ELR (cell line): ENCODE measurements at regions not wholly inside any gene's neighbourhood (a gene's known extent, or its start where the extent isn't known, plus 50 kb on each side); places are given as distances from the start of the nearest gene placed in this dataset.

ENCODE experiments used
- DNase-seq: peaks from one replicate; pipeline ENCODE4 v3.0.0-alpha.2; 2015; ENCODE audit warnings: low read depth

- DNase-seq = peak; percentile 39
These were observed 76.4 kb upstream of the MGAT5 start for GRCh38 chr2:134177351-134177931.

GRCh38 chr2:134178138-134178877, 75.6 kb upstream of the MGAT5 start:
- DNase-seq = peak; percentile 10

GRCh38 chr2:134181219-134181618, 72.7 kb upstream of the MGAT5 start:
- DNase-seq = no peak

GRCh38 chr2:134183679-134184078, 70.2 kb upstream of the MGAT5 start:
- no peak for DNase-seq

- no peak for DNase-seq
These were observed 68.2 kb upstream of the MGAT5 start for GRCh38 chr2:134185639-134186038.

GRCh38 chr2:134189009-134189720, 64.7 kb upstream of the MGAT5 start:
- DNase-seq = peak; percentile 60

GRCh38 chr2:134190062-134190806, 63.6 kb upstream of the MGAT5 start:
- no peak for DNase-seq

GRCh38 chr2:134190807-134191203, 63.1 kb upstream of the MGAT5 start:
- DNase-seq = no peak

GRCh38 chr2:134191835-134192234, 62.0 kb upstream of the MGAT5 start:
- no peak for DNase-seq

- DNase-seq = peak; percentile 78
These were observed 60.9 kb upstream of the MGAT5 start for GRCh38 chr2:134193006-134193405.

- no peak for DNase-seq
These were observed 59.4 kb upstream of the MGAT5 start for GRCh38 chr2:134194519-134194918.

- no peak for DNase-seq
These were observed 58.5 kb upstream of the MGAT5 start for GRCh38 chr2:134195341-134195740.

GRCh38 chr2:134197445-134197844, 56.4 kb upstream of the MGAT5 start:
- no peak for DNase-seq

- DNase-seq = no peak
These were observed 55.8 kb upstream of the MGAT5 start for GRCh38 chr2:134198006-134198634.

- DNase-seq = no peak
These were observed 54.7 kb upstream of the MGAT5 start for GRCh38 chr2:134199123-134199522.

- DNase-seq = no peak
These were observed 53.7 kb upstream of the MGAT5 start for GRCh38 chr2:134200036-134200618.

GRCh38 chr2:134201533-134201932, 52.3 kb upstream of the MGAT5 start:
- DNase-seq = no peak

- DNase-seq = no peak
These were observed 51.5 kb upstream of the MGAT5 start for GRCh38 chr2:134202371-134202770.

- DNase-seq = peak; percentile 24
These were observed 50.7 kb upstream of the MGAT5 start for GRCh38 chr2:134203175-134203574.
